ENCODE measurements at regions not wholly inside any gene's neighbourhood (a gene's known extent, or its start where the extent isn't known, plus 50 kb on each side); places are given as distances from the start of the nearest gene placed in this dataset.

DNA sequence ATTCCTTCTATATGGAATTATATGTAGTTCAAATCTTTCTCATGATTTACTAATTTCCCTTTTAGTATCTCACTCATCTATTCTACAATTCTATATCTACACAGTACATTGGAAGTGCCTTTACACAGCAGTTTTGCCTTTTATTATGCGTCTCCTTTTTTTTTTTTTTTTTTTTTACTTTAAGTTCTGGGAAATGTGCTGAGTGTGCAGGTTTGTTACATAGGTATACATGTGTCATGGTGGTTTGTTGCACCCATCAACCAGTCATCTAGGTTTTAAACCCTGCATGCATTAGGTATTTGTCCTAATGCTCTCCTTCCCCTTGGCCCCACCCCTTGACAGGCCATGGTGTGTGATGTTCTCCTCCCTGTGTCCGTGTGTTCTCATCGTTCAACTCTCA, 1150.1 kb upstream of the PRR20A start:
- TF ChIP-seq CTBP1 (IDR thresholded peaks at IDR 0.05; ENCODE audit: borderline replicate concordance) (no peak), FOXM1 (IDR thresholded peaks at IDR 0.05; ENCODE audit: borderline replicate concordance) (no peak), PKNOX1 (IDR thresholded peaks at IDR 0.05) (no peak)
